LNCAP (cell line): ENCODE measurements at regions not wholly inside any gene's neighbourhood (a gene's known extent, or its start where the extent isn't known, plus 50 kb on each side); places are given as distances from the start of the nearest gene placed in this dataset.

ENCODE experiments used
- CTCF ChIP-seq: fragments of 450-650 bp; IDR thresholded peaks from 2 replicates; pipeline ENCODE4 v1.5.1; 2017; ENCODE audit warnings: mild to moderate bottlenecking

DNA sequence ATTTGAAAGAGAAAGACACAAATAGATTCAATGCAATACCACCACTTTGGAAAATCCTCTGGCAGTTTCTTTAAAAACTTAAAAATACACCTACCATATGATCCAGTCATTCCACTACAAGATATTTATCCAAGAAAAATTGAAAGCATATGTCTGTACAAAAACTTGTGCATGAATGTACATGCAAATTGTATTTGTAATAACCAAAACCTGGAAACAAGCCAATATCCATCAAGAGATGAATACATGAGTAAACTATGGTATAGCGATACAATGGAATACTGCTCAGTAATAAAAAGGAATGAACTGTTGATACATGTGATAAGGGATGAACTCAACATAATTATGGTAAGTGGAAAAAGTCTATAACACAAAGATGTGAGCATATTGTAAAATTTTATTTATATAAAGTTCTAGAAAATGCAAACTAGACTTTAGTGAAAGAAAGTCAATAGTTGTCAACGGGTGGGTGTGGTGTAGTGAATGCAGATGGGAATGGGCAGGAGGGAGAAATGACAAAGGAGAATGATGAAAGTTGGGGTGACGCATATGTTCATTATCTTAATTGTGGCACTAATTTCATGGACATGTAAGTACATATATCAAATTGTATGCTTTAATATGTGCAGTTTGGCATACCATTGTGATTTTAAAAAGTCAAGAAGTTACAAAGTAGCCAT lies 347.5 kb downstream of the SAMD5 start:
- no peak for TF ChIP-seq CTCF

GRCh38 chr6:147856687-147857086 lies 348.2 kb downstream of the SAMD5 start:
- no peak for TF ChIP-seq CTCF

GRCh38 chr6:147858421-147858820 lies 349.9 kb downstream of the SAMD5 start:
- no peak for TF ChIP-seq CTCF

- TF ChIP-seq CTCF, result no peak
These were observed 350.6 kb downstream of the SAMD5 start for GRCh38 chr6:147859071-147859470.

- no peak for TF ChIP-seq CTCF
These were observed 353.2 kb downstream of the SAMD5 start for GRCh38 chr6:147861696-147862095.

GRCh38 chr6:147867433-147868226 lies 359.1 kb downstream of the SAMD5 start:
- no peak for TF ChIP-seq CTCF

DNA sequence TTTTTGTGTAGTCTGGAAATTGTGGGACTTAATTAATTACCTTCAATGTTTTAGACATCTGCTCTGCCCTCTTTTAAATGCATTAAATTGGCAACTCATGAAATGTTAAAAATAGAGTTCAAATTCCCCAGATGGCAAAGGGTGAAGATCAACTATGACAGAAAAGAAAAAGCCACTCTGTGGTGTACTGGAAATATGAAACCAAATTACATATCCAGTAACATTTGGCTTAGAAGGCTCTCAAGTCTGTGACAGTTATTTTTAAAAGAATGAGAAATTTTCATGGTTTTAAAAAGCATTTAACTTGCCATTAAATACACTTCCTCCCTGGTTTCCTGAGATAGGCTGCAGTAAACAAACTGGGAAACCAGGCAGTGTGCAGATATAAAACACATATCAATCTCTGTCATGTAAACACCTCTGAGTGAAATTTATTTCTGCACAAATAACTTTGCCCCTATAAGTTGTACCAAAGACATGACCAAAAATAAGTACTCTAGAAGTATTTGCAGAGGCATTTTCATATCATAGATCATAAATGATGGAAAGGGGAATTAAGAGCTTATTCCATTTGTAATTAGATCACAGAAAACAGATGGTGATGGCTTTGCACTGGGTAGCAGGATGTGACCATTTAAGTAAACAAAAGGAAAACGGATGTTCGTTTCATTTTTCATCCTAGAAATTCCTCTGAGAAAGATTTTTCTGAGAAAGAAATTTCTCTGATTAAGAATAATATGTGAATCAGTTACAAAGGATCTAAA lies 360.1 kb downstream of the SAMD5 start:
- no peak for TF ChIP-seq CTCF
